ENCODE measurements at regions not wholly inside any gene's neighbourhood (a gene's known extent, or its start where the extent isn't known, plus 50 kb on each side); places are given as distances from the start of the nearest gene placed in this dataset.
A peak's percentile ranks its signal among the peaks of the same experiment; 100 is the strongest.

DNA sequence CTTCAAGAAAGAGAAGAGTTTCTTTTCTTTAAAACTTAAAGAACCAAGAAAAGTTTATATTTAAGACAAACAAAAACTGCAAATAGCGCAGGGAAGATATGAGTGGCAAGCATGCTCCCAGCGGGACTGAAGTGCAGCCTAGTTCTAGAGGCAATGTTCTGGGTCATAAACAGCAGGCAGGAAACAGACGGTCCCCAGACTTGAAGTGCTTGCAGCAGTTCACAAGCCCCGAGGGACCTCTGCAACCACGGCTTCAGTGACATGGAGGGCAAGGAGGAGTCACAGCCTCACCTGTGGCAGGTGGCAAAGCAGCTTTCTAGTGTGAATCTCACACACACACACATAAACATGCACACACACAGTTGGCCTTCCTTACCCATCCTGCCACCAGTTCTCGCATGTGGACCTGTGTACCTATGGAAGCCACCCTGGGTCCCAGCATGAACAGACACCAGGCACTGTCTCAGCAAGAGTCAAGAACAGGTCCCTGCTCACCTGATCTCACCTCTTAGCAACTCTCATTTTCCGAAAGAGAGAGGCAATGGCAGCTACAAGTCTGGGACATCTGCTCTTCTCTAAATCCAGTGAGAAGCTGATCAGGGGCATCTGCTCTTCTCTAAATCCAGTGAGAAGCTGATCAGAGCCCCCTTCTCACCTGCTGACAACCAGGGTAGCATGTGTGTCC, 162.0 kb downstream of the EFNB2 start:
- CTCF ChIA-PET (ENCODE audit: unreplicated experiment), result no interaction called here
- Histone ChIP-seq H4K20me1 (ENCODE audit: insufficient read depth, low read length) (no peaks in the 10 kb centered on the region), H3K4me2 (ENCODE audit: low read length) (0 out of 2 replicates have a peak overlapping the region, but pooled peaks have one; percentile 9), H3K79me2 (ENCODE audit: insufficient read depth, low read depth, low read length) (no peaks in the 10 kb centered on the region), H3K9me2 (ENCODE audit: insufficient read depth, low read length) (no peaks in the 10 kb centered on the region), H2AFZ (ENCODE audit: low read length) (no peak overlapping the region), H3K36me3 (ENCODE audit: insufficient read depth, low read length) (no peaks in the 10 kb centered on the region), H3K4me3 (ENCODE audit: low read depth, low read length, poor library complexity, severe bottlenecking) (no peak overlapping the region), H3K4me1 (ENCODE audit: insufficient read depth, low read length, poor library complexity, severe bottlenecking) (peaks cover 8% of the 10 kb centered on the region), H3K27ac (ENCODE audit: low read depth, low read length, poor library complexity, severe bottlenecking) (no peak overlapping the region), H3K9me3 (ENCODE audit: low read length) (no peaks in the 10 kb centered on the region)
- no TSS peak for BruUV-seq (replicated peaks)
- TF ChIP-seq, protein P1, sequence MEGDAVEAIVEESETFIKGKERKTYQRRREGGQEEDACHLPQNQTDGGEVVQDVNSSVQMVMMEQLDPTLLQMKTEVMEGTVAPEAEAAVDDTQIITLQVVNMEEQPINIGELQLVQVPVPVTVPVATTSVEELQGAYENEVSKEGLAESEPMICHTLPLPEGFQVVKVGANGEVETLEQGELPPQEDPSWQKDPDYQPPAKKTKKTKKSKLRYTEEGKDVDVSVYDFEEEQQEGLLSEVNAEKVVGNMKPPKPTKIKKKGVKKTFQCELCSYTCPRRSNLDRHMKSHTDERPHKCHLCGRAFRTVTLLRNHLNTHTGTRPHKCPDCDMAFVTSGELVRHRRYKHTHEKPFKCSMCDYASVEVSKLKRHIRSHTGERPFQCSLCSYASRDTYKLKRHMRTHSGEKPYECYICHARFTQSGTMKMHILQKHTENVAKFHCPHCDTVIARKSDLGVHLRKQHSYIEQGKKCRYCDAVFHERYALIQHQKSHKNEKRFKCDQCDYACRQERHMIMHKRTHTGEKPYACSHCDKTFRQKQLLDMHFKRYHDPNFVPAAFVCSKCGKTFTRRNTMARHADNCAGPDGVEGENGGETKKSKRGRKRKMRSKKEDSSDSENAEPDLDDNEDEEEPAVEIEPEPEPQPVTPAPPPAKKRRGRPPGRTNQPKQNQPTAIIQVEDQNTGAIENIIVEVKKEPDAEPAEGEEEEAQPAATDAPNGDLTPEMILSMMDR (conservative IDR thresholded peaks at IDR 0.05; ENCODE audit: low read length), result no peak
- no peak for TF ChIP-seq EZH2phosphoT487 (IDR thresholded peaks at IDR 0.05; ENCODE audit: borderline replicate concordance, low read depth, low read length)
- POLR2A ChIA-PET, result no interaction called here
- intact Hi-C loops (cut with micrococcal nuclease; ENCODE audit: unreplicated experiment), result no loop called here
- peak; percentile 38 for DNase-seq (ENCODE audit: low spot score)

DNA sequence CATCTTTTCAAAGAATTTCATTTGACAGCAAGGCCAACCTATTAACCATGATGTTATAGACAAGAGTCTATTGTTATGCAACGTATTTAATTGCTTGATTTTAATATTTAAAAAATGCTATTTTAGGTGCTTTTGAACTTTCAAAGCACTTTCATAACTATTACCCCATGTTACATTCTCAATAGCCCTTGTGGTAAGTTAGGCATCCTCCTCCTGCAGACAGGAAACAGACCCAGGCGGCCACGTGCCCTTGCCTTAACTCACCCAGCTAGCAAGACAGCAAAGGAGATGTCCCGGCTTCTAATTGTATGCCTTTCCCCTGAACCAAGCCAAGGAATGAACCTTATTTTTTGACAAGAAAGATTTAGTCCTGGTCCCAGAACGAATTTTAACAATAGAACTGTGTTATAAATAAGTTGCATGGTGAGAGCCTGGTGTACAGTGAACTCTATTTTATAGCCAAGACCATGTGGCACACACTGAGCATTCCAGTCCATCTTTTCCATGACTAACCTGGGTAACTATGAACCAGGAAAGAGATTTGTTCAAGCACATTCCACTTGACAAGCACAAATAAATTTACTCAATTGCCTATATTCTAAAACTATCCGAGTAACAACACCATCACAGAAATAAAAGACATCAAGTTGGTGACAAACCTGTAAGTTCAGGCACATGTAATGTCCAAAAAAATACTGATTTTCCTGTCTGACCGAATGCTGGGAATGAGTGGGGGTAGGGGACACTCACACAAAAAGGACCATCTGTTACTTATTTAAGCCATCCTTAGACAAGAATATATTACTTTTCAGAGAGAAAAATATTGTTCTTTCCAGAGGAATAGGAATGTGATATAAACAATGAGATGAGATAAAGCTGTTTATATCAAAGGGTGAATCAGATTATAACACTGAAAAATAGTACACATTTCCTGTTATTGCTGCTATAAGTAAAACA, 163.0 kb downstream of the EFNB2 start:
- no peak overlapping the region for H3K27ac ChIP-seq (ENCODE audit: low read depth, low read length, poor library complexity, severe bottlenecking)
- peak; percentile 2 for DNase-seq (ENCODE audit: low spot score)
- no peaks in the 10 kb centered on the region for H4K20me1 ChIP-seq (ENCODE audit: insufficient read depth, low read length)
- no peak overlapping the region for H3K4me3 ChIP-seq (ENCODE audit: low read depth, low read length, poor library complexity, severe bottlenecking)
- H3K4me2 ChIP-seq (ENCODE audit: low read length), result no peak overlapping the region
- POLR2A ChIA-PET, result no interaction called here
- H3K79me2 ChIP-seq (ENCODE audit: insufficient read depth, low read depth, low read length), result no peaks in the 10 kb centered on the region
- no peaks in the 10 kb centered on the region for H3K9me3 ChIP-seq (ENCODE audit: low read length)
- BruUV-seq (replicated peaks), result no TSS peak
- CTCF ChIA-PET (ENCODE audit: unreplicated experiment), result no interaction called here
- H3K9me2 ChIP-seq (ENCODE audit: insufficient read depth, low read length), result no peaks in the 10 kb centered on the region
- intact Hi-C loops (cut with micrococcal nuclease; ENCODE audit: unreplicated experiment), result no loop called here
- TF ChIP-seq, protein P1 (conservative IDR thresholded peaks at IDR 0.05; ENCODE audit: low read length), result no peak
- no peak for TF ChIP-seq EZH2phosphoT487 (IDR thresholded peaks at IDR 0.05; ENCODE audit: borderline replicate concordance, low read depth, low read length)
- peaks cover 8% of the 10 kb centered on the region for H3K4me1 ChIP-seq (ENCODE audit: insufficient read depth, low read length, poor library complexity, severe bottlenecking)
- H2AFZ ChIP-seq (ENCODE audit: low read length), result no peak overlapping the region
- no peaks in the 10 kb centered on the region for H3K36me3 ChIP-seq (ENCODE audit: insufficient read depth, low read length)

DNA sequence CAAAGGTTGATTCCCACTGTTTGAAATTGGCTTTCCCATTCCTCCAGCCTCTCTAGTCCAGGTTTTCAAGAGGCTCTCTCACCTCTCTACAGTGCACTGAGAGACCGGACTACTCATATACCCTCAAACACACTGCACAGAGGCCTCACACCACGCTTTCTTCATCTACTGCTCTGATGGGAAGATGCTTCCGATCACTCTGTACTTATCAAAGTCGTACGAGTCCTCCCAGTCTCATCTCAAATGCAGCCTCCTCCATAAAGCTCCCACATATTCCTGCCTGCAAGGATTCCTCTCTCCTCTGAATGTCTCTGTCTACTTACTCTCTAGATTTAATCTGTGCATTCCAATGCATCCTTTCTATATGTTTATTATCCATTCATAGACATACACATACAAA, 164.4 kb downstream of the EFNB2 start:
- no TSS peak for BruUV-seq (replicated peaks)
- H3K4me2 ChIP-seq (ENCODE audit: low read length), result no peak overlapping the region
- H4K20me1 ChIP-seq (ENCODE audit: insufficient read depth, low read length), result no peaks in the 10 kb centered on the region
- H3K79me2 ChIP-seq (ENCODE audit: insufficient read depth, low read depth, low read length), result no peaks in the 10 kb centered on the region
- TF ChIP-seq EZH2phosphoT487 (IDR thresholded peaks at IDR 0.05; ENCODE audit: borderline replicate concordance, low read depth, low read length), result no peak
- TF ChIP-seq, protein P1 (conservative IDR thresholded peaks at IDR 0.05; ENCODE audit: low read length), result no peak
- ChIA-PET CTCF (ENCODE audit: unreplicated experiment) (no interaction called here), POLR2A (no interaction called here)
- no peaks in the 10 kb centered on the region for H3K36me3 ChIP-seq (ENCODE audit: insufficient read depth, low read length)
- intact Hi-C loops (cut with micrococcal nuclease; ENCODE audit: unreplicated experiment), result no loop called here
- DNase-seq (ENCODE audit: low spot score), result no peak
- peaks cover 8% of the 10 kb centered on the region for H3K4me1 ChIP-seq (ENCODE audit: insufficient read depth, low read length, poor library complexity, severe bottlenecking)
- no peaks in the 10 kb centered on the region for H3K9me2 ChIP-seq (ENCODE audit: insufficient read depth, low read length)
- no peak overlapping the region for H2AFZ ChIP-seq (ENCODE audit: low read length)
- no peak overlapping the region for H3K4me3 ChIP-seq (ENCODE audit: low read depth, low read length, poor library complexity, severe bottlenecking)
- H3K27ac ChIP-seq (ENCODE audit: low read depth, low read length, poor library complexity, severe bottlenecking), result no peak overlapping the region
- no peaks in the 10 kb centered on the region for H3K9me3 ChIP-seq (ENCODE audit: low read length)

All from OCI-LY7 (cell line).